HCT116 (cell line): ENCODE measurements at regions not wholly inside any gene's neighbourhood (a gene's known extent, or its start where the extent isn't known, plus 50 kb on each side); places are given as distances from the start of the nearest gene placed in this dataset.

ENCODE experiments used
- ATAC-seq: fragments of 200-7000 bp; cut with Tn5 transposase; 2 replicates; pipeline ENCODE4 v1.9.1; 2020; ENCODE audit warnings: mild to moderate bottlenecking, moderate library complexity
- BruUV-seq: library from RNA; stranded (reverse); fragments of 400-500 nt; replicated peaks from 2 replicates; lab custom pipeline; 2021; lab: Mats Ljungman, UMichigan
- CTCF ChIA-PET: fragments of 300-600 bp; sonication (Branson Sonifier 250); formaldehyde crosslinking; loops from one replicate; lab custom pipeline; 2021; ENCODE audit warnings: antibody characterized with exemption; lab: Charles Lee
- POLR2A ChIA-PET: fragments of 300-600, 350-600 bp; sonication (Branson Sonifier 250); formaldehyde crosslinking; loops from one replicate; lab custom pipeline; 2021; ENCODE audit warnings: antibody characterized with exemption; lab: Charles Lee
- RAD21 ChIA-PET, 2 experiments: fragments of 300-600 bp; sonication (Branson Sonifier 250); formaldehyde crosslinking; loops; one replicate each; lab custom pipeline; 2023; ENCODE audit warnings: low total read pairs in 2 of 2; ENCODE audit not compliant: uncharacterized antibody in 2 of 2, unreplicated experiment in 2 of 2, low non-redundant PET in 1 of 2; lab: Charles Lee
- DNase-seq: peaks from one replicate; pipeline ENCODE4 v3.0.0-alpha.2; 2010; ENCODE audit warnings: low read depth, low spot score
- H2AFZ ChIP-seq: fragments of 200-600 bp; shearing (Covaris generic), sonication (generic); 2 replicates; pipeline ENCODE4 v1.6.1; 2017; ENCODE audit warnings: low read depth, mixed run types, mixed read lengths, antibody characterized with exemption, low read length; ENCODE audit not compliant: poor library complexity, severe bottlenecking
- H3K27ac ChIP-seq: 2 replicates; pipeline ENCODE4 v1.5.1; 2012; ENCODE audit warnings: low read depth, low read length
- H3K27me3 ChIP-seq: fragments of 200-600 bp; sonication (generic); 2 replicates; pipeline ENCODE4 v1.6.1; 2016; ENCODE audit warnings: mixed run types, low read length, mixed read lengths; ENCODE audit not compliant: insufficient read depth
- H3K36me3 ChIP-seq, 2 experiments: fragments of 200-500 bp in 1 of 2; fragments of 200-600 bp in 1 of 2; sonication (Bioruptor generic) in 1 of 2; sonication (generic) in 1 of 2; 2 replicates each; pipeline versions ENCODE4 v1.5.1 to v1.6.1; 2014 to 2016; ENCODE audit warnings: low read length in 2 of 2, inconsistent platforms in 1 of 2, mixed read lengths in 1 of 2, mixed run types in 1 of 2; ENCODE audit not compliant: insufficient read depth in 2 of 2, control insufficient read depth in 1 of 2
- H3K4me1 ChIP-seq, 2 experiments: fragments of 200-600 bp in 1 of 2; sonication (generic) in 1 of 2; 2 replicates each; pipeline versions ENCODE4 v1.5.1 to v1.6.1; 2012 to 2017; ENCODE audit warnings: low read length in 2 of 2, inconsistent platforms in 1 of 2, mild to moderate bottlenecking in 1 of 2, mixed read lengths in 1 of 2, mixed run types in 1 of 2, moderate library complexity in 1 of 2; ENCODE audit not compliant: insufficient read depth in 2 of 2, control insufficient read depth in 1 of 2
- H3K4me2 ChIP-seq: fragments of 200-600 bp; sonication (generic); 2 replicates; pipeline ENCODE4 v1.6.1; 2017; ENCODE audit warnings: mixed run types, low read length, mixed read lengths
- H3K4me3 ChIP-seq, 2 experiments: fragments of 200-600 bp in 1 of 2; sonication (generic) in 1 of 2; replicated peaks in 1 of 2; 2 replicates each; pipeline ENCODE4 v1.5.1; 2011 to 2016; ENCODE audit warnings: low read length in 2 of 2, control low read depth in 1 of 2, low read depth in 1 of 2, mild to moderate bottlenecking in 1 of 2, mixed read lengths in 1 of 2, mixed run types in 1 of 2
- H3K79me2 ChIP-seq: fragments of 200-600 bp; sonication (generic); 2 replicates; pipeline ENCODE4 v1.6.1; 2017; ENCODE audit warnings: mild to moderate bottlenecking, mixed run types, low read length, moderate library complexity, mixed read lengths; ENCODE audit not compliant: insufficient read depth
- H3K9ac ChIP-seq: fragments of 200-600 bp; sonication (generic); 2 replicates; pipeline ENCODE4 v1.6.1; 2016; ENCODE audit warnings: low read length, mixed read lengths
- H3K9me2 ChIP-seq: fragments of 200-600 bp; sonication (generic), shearing (Covaris generic); 2 replicates; pipeline ENCODE4 v1.6.1; 2017; ENCODE audit warnings: mixed run types, mild to moderate bottlenecking, moderate library complexity; ENCODE audit not compliant: insufficient read depth
- H3K9me3 ChIP-seq, 2 experiments: fragments of 200-500 bp in 1 of 2; fragments of 200-600 bp in 1 of 2; sonication (Bioruptor generic) in 1 of 2; sonication (generic) in 1 of 2; 2 replicates each; pipeline ENCODE4 v1.6.1; 2014 to 2017; ENCODE audit warnings: low read length in 2 of 2, mixed read lengths in 2 of 2, inconsistent platforms in 1 of 2, low read depth in 1 of 2, mild to moderate bottlenecking in 1 of 2, mixed run types in 1 of 2, moderate library complexity in 1 of 2; ENCODE audit not compliant: control insufficient read depth in 1 of 2, insufficient read depth in 1 of 2
- H4K20me1 ChIP-seq: fragments of 200-600 bp; sonication (generic), shearing (Covaris generic); 2 replicates; pipeline ENCODE4 v1.6.1; 2017; ENCODE audit warnings: mixed run types, mild to moderate bottlenecking, moderate library complexity; ENCODE audit not compliant: insufficient read depth
- CBX3 ChIP-seq: IDR thresholded peaks from 2 replicates; pipeline ENCODE4 v1.6.1; 2012; ENCODE audit warnings: low read depth
- CEBPB ChIP-seq: IDR thresholded peaks from 2 replicates; pipeline ENCODE4 v1.6.1; 2012; ENCODE audit warnings: low read depth
- EGR1 ChIP-seq: IDR thresholded peaks from 2 replicates; pipeline ENCODE4 v1.6.1; 2012; ENCODE audit warnings: low read depth
- ELF1 ChIP-seq: IDR thresholded peaks from 2 replicates; pipeline ENCODE4 v1.6.1; 2012; ENCODE audit warnings: low read depth, borderline replicate concordance
- EZH2 ChIP-seq: fragments of 200-600 bp; sonication (generic); IDR thresholded peaks from 2 replicates; pipeline ENCODE4 v1.6.1; 2017; ENCODE audit warnings: antibody characterized with exemption, mixed run types
- EZH2phosphoT487 ChIP-seq: fragments of 200-600 bp; IDR thresholded peaks from 2 replicates; pipeline ENCODE4 v1.6.1; 2018; ENCODE audit warnings: antibody characterized with exemption, borderline replicate concordance
- FOSL1 ChIP-seq: IDR thresholded peaks from 2 replicates; pipeline ENCODE4 v1.6.1; 2012; ENCODE audit warnings: low read depth
- POLR2A ChIP-seq: IDR thresholded peaks from 2 replicates; pipeline ENCODE4 v1.7.0; 2011; ENCODE audit warnings: borderline replicate concordance; ENCODE audit not compliant: insufficient read depth, insufficient read length; ENCODE audit errors: extremely low read depth
- POLR2AphosphoS5 ChIP-seq: IDR thresholded peaks from 2 replicates; pipeline ENCODE4 v1.6.1; 2011; ENCODE audit warnings: mild to moderate bottlenecking, low read depth, low read length, moderate library complexity
- RAD21 ChIP-seq: IDR thresholded peaks from 2 replicates; pipeline ENCODE4 v1.6.1; 2012; ENCODE audit warnings: low read depth, mild to moderate bottlenecking
- SP1 ChIP-seq: IDR thresholded peaks from 2 replicates; pipeline ENCODE4 v1.6.1; 2012; ENCODE audit warnings: low read depth
- ZFX ChIP-seq: fragments of 450-650 bp; IDR thresholded peaks from 2 replicates; pipeline ENCODE4 v1.6.1; 2017
- ZNF274 ChIP-seq: fragments of 200-500 bp; sonication (Bioruptor generic); IDR thresholded peaks from 2 replicates; pipeline ENCODE4 v1.6.1; 2014; ENCODE audit warnings: mild to moderate bottlenecking, low read depth, low read length, inconsistent platforms
- intact Hi-C: fragments of 100-400 bp; cut with micrococcal nuclease; formaldehyde crosslinking; loops from 2 replicates; pipeline ENCODE4 v1.10.0; 2022
- TF ChIP-seq, protein P1 (sequence below), 3 experiments: fragments of 200-600 bp in 1 of 3; sonication (generic) in 1 of 3; IDR thresholded peaks in 2 of 3; conservative IDR thresholded peaks in 1 of 3; 2 replicates each; pipeline ENCODE4 v1.5.1; 2012 to 2017; ENCODE audit warnings: low read depth in 2 of 3, low read length in 2 of 3, antibody characterized with exemption in 1 of 3, borderline replicate concordance in 1 of 3, control low read depth in 1 of 3, mild to moderate bottlenecking in 1 of 3, mixed read lengths in 1 of 3, mixed run types in 1 of 3, moderate library complexity in 1 of 3; ENCODE audit not compliant: insufficient read depth in 1 of 3

DNA sequence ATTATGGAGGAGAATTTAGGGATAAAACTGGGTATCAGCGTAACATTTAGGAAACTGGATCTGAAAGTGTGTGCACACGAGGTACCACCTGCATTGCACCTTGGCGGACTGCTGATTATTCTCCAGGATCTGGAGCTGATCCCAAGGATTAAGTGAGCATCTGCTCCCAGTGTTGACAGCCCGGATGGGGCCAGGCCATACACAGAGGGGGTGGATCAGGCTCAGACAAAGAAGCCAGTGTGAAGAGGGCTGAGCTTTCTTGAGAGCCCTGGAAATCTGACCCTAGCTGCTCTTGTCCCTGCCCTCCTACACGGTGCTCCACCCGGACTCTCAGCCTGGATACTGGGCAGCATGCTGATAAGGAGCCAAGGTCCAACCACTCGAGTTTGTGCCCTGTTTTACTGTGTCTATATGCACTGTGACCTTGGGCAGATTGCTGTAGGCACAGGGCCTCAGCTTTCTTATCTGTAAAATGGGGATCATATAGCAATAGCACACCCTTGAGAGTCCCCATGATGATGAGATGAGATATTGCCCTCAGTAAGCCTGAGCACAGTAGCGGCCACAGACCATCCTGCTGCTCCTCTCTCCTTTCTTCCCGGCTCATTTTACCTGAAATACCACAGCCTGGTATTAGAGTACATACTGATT is 396.8 kb upstream of the CELF4 start:
- ChIA-PET POLR2A (no interaction called here), CTCF (no interaction called here), RAD21 (no interaction called here)
- Histone ChIP-seq H3K4me1 (no peaks in the 10 kb centered on the region), H3K9me2 (no peaks in the 10 kb centered on the region), H3K9me3 (peaks cover 0 to 5% of the 10 kb centered on the region in 2 experiments; a peak in 2 of 4 replicates), H3K36me3 (no peaks in the 10 kb centered on the region), H3K9ac (no peak overlapping the region), H2AFZ (no peak overlapping the region), H4K20me1 (no peaks in the 10 kb centered on the region), H3K79me2 (no peaks in the 10 kb centered on the region), H3K27ac (no peak overlapping the region), H3K4me3 (no peak overlapping the region), H3K4me2 (no peak overlapping the region), H3K27me3 (no peaks in the 10 kb centered on the region)
- ATAC-seq (no peak), DNase-seq (no peak)
- TF ChIP-seq RAD21 (no peak), POLR2AphosphoS5 (no peak), FOSL1 (no peak), POLR2A (no peak), CEBPB (no peak), ZFX (no peak), EZH2phosphoT487 (no peak), ELF1 (no peak)
- TF ChIP-seq, protein P1, sequence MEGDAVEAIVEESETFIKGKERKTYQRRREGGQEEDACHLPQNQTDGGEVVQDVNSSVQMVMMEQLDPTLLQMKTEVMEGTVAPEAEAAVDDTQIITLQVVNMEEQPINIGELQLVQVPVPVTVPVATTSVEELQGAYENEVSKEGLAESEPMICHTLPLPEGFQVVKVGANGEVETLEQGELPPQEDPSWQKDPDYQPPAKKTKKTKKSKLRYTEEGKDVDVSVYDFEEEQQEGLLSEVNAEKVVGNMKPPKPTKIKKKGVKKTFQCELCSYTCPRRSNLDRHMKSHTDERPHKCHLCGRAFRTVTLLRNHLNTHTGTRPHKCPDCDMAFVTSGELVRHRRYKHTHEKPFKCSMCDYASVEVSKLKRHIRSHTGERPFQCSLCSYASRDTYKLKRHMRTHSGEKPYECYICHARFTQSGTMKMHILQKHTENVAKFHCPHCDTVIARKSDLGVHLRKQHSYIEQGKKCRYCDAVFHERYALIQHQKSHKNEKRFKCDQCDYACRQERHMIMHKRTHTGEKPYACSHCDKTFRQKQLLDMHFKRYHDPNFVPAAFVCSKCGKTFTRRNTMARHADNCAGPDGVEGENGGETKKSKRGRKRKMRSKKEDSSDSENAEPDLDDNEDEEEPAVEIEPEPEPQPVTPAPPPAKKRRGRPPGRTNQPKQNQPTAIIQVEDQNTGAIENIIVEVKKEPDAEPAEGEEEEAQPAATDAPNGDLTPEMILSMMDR (IDR thresholded peaks at IDR 0.05 in 2 of 3, conservative IDR thresholded peaks at IDR 0.05 in 1 of 3; ENCODE audit: borderline replicate concordance in 1 of 3, insufficient read depth in 1 of 3, low read depth in 2 of 3, low read length in 2 of 3), result no peak
- no TSS peak for BruUV-seq
- intact Hi-C loops, result no loop called here

DNA sequence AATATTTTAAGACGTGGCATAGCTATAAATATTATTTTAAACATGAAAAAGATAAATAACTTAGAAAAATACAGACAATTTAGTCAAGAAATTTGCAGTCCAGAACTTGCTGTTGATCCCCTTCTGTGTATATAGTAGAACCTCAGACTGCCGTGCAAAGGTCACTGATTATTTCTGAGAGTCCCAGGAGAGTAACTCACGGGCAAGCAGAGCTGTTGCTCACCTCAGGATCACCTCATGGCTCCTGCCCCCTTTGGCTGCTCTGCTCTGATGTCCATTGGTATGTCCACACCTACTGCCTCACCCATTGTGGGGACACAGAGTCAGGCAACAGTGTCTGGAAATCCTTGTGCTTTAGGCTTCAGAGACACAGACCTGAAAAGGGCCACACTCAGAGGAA is 392.9 kb upstream of the CELF4 start:
- BruUV-seq, result no TSS peak
- intact Hi-C loops, result no loop called here
- POLR2A ChIA-PET, result no interaction called here
- H3K27me3 ChIP-seq, result no peaks in the 10 kb centered on the region
- TF ChIP-seq ZNF274 (no peak), EZH2 (no peak), CBX3 (no peak), SP1 (no peak), EGR1 (no peak)
- TF ChIP-seq, all 23 proteins: peak for 0
- H3K9me2 ChIP-seq, result no peaks in the 10 kb centered on the region
- H3K9ac ChIP-seq, result no peak overlapping the region
- H3K4me3 ChIP-seq, result no peak overlapping the region
- H3K79me2 ChIP-seq, result no peaks in the 10 kb centered on the region
- no peaks in the 10 kb centered on the region for H3K4me1 ChIP-seq
- no peak for ATAC-seq
- no peak overlapping the region for H3K27ac ChIP-seq
- RAD21 ChIA-PET, result no interaction called here
- peaks cover 0 to 4% of the 10 kb centered on the region in 2 experiments; a peak in 2 of 4 replicates for H3K9me3 ChIP-seq
- H2AFZ ChIP-seq, result no peak overlapping the region
- H3K36me3 ChIP-seq, result no peaks in the 10 kb centered on the region
- CTCF ChIA-PET, result no interaction called here
- H3K4me2 ChIP-seq, result no peak overlapping the region
- no peak for DNase-seq
- no peaks in the 10 kb centered on the region for H4K20me1 ChIP-seq
